ENCODE measurements at regions not wholly inside any gene's neighbourhood (a gene's known extent, or its start where the extent isn't known, plus 50 kb on each side); places are given as distances from the start of the nearest gene placed in this dataset.

DNA sequence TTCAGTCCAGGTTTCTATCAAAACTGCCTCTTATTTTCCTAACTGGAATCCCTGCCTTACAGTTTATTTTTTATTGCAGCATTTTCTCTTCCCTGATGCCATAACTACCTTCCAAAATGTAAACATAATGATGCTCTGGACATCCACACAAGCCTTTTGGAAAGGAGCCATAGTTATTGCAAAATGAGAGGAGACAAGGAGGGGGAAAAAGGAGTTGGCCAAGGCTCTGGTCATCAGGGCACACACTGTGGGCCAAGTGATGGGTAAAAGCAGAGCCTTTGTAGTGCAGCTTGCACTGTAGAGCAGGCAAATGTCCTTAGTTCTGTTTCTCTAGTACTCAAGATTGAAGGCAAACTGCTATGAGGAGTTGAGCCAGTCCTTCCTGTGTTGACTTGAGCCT is 289.3 kb upstream of the MTPN start:
- FAIRE-seq, result no peak
- no peaks in the 10 kb centered on the region for H3K4me1 ChIP-seq (replicated peaks in 1 of 4; ENCODE audit: control insufficient read depth in 3 of 4, insufficient read depth in 4 of 4, low read length in 3 of 4)
- TF ChIP-seq, protein P1, sequence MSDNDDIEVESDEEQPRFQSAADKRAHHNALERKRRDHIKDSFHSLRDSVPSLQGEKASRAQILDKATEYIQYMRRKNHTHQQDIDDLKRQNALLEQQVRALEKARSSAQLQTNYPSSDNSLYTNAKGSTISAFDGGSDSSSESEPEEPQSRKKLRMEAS (IDR thresholded peaks at IDR 0.05), result no peak
- TF ChIP-seq PHF8 (conservative IDR thresholded peaks at IDR 0.05; ENCODE audit: low read depth, low read length) (no peak), SUZ12 (IDR thresholded peaks at IDR 0.05; ENCODE audit: low read length) (no peak), SP1 (IDR thresholded peaks at IDR 0.05; ENCODE audit: low read depth, low read length) (no peak), ASH2L (IDR thresholded peaks at IDR 0.05; ENCODE audit: low read length) (no peak), YY1 (IDR thresholded peaks at IDR 0.05; ENCODE audit: low read depth, low read length) (no peak), TAF7 (optimal IDR thresholded peaks at IDR 0.05; ENCODE audit: borderline replicate concordance, low read depth, low read length) (no peak), CHD2 (IDR thresholded peaks at IDR 0.05; ENCODE audit: low read length) (no peak), CTCF (IDR thresholded peaks at IDR 0.05; ENCODE audit: control extremely low read depth in 1 of 3, insufficient read depth in 1 of 3, low read depth in 1 of 3, low read length in 3 of 3) (no peak), E2F6 (IDR thresholded peaks at IDR 0.05) (no peak), CEBPB (IDR thresholded peaks at IDR 0.05; ENCODE audit: low read depth, low read length) (no peak)
- TF ChIP-seq, protein P2, sequence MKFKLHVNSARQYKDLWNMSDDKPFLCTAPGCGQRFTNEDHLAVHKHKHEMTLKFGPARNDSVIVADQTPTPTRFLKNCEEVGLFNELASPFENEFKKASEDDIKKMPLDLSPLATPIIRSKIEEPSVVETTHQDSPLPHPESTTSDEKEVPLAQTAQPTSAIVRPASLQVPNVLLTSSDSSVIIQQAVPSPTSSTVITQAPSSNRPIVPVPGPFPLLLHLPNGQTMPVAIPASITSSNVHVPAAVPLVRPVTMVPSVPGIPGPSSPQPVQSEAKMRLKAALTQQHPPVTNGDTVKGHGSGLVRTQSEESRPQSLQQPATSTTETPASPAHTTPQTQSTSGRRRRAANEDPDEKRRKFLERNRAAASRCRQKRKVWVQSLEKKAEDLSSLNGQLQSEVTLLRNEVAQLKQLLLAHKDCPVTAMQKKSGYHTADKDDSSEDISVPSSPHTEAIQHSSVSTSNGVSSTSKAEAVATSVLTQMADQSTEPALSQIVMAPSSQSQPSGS (IDR thresholded peaks at IDR 0.05; ENCODE audit: low read length), result no peak

More for the DNA sequence above, 289.3 kb upstream of the MTPN start:
- Histone ChIP-seq H3K14ac (ENCODE audit: insufficient read length) (no peak overlapping the region), H3K79me1 (ENCODE audit: low read depth, low read length) (no peaks in the 10 kb centered on the region), H2BK120ac (replicated peaks; ENCODE audit: low read depth, low read length) (no peak overlapping the region), H3K18ac (ENCODE audit: extremely low read depth, low read length) (no peak overlapping the region), H3K79me2 (ENCODE audit: control insufficient read depth in 1 of 2, insufficient read depth in 2 of 2, low read length in 2 of 2) (no peaks in the 10 kb centered on the region), H3K36me3 (ENCODE audit: control insufficient read depth in 2 of 4, insufficient read depth in 4 of 4, low read length in 3 of 4) (no peaks in the 10 kb centered on the region), H3K23ac (ENCODE audit: insufficient read length) (no peak overlapping the region), H2AK5ac (ENCODE audit: low read depth, low read length) (no peak overlapping the region), H3K9me3 (ENCODE audit: insufficient read depth in 2 of 2, low read depth in 1 of 2, low read length in 1 of 2) (peaks cover 22% of the 10 kb centered on the region in 2 experiments), H4K5ac (ENCODE audit: insufficient read length, low read depth, low read length) (no peak overlapping the region), H2BK15ac (ENCODE audit: low read length) (no peak overlapping the region), H3K4ac (replicated peaks; ENCODE audit: insufficient read length, low read depth, low read length) (no peak overlapping the region), H2BK12ac (ENCODE audit: low read depth, low read length) (no peak overlapping the region), H4K20me1 (replicated peaks in 1 of 2; ENCODE audit: control insufficient read depth in 1 of 2, insufficient read depth in 2 of 2, low read length in 2 of 2) (no peaks in the 10 kb centered on the region), H2AFZ (ENCODE audit: low read length) (no peak overlapping the region), H3K56ac (replicated peaks; ENCODE audit: insufficient read length, low read depth, low read length) (no peak overlapping the region), H4K8ac (ENCODE audit: extremely low read depth, insufficient read depth, low read length) (no peak overlapping the region), H3K27ac (ENCODE audit: low read depth, low read length) (no peak overlapping the region), H3K4me2 (ENCODE audit: insufficient read depth in 1 of 2, low read depth in 2 of 2, low read length in 2 of 2) (no peak overlapping the region), H3K9ac (replicated peaks in 1 of 4; ENCODE audit: extremely low read depth in 1 of 4, low read depth in 3 of 4, low read length in 3 of 4) (no peak overlapping the region), H4K91ac (replicated peaks; ENCODE audit: insufficient read length, low read length) (no peak overlapping the region), H2BK5ac (ENCODE audit: low read depth, low read length) (no peak overlapping the region), H3K27me3 (replicated peaks in 1 of 4; ENCODE audit: control insufficient read depth in 3 of 4, extremely low read depth in 1 of 4, insufficient read depth in 3 of 4, low read length in 3 of 4) (no peaks in the 10 kb centered on the region), H2BK20ac (ENCODE audit: low read length) (no peak overlapping the region), H3K4me3 (ENCODE audit: extremely low read depth in 1 of 4, insufficient read depth in 2 of 4, low read depth in 3 of 4, low read length in 4 of 4) (no peak overlapping the region), H3K23me2 (ENCODE audit: low read depth, low read length) (no peaks in the 10 kb centered on the region)
- CTCF ChIA-PET (ENCODE audit: partially characterized antibody), result no interaction called here
- POLR2A ChIA-PET (ENCODE audit: partially characterized antibody), result no interaction called here
- no peak for DNase-seq (ENCODE audit: low read depth in 1 of 2, low spot score in 2 of 2)
